ENCODE measurements at regions not wholly inside any gene's neighbourhood (a gene's known extent, or its start where the extent isn't known, plus 50 kb on each side); places are given as distances from the start of the nearest gene placed in this dataset.

GRCh38 chr3:40827942-40828688 is 303.4 kb downstream of the ZNF621 start:
- DNase-seq: no peak

- no peak for DNase-seq
Measured at GRCh38 chr3:40828741-40829415, 304.1 kb downstream of the ZNF621 start.

- no peak for DNase-seq
Measured at GRCh38 chr3:40829876-40830275, 305.1 kb downstream of the ZNF621 start.

- DNase-seq: no peak
Measured at GRCh38 chr3:40837300-40837699, 312.5 kb downstream of the ZNF621 start.

GRCh38 chr3:40841131-40841530 is 316.4 kb downstream of the ZNF621 start:
- no peak for DNase-seq

GRCh38 chr3:40841570-40842109 is 316.9 kb downstream of the ZNF621 start:
- no peak for DNase-seq

GRCh38 chr3:40842714-40843113 is 318.0 kb downstream of the ZNF621 start:
- DNase-seq: no peak

- no peak for DNase-seq
Measured at GRCh38 chr3:40843208-40843624, 318.5 kb downstream of the ZNF621 start.

- no peak for DNase-seq
Measured at GRCh38 chr3:40843851-40844548, 319.2 kb downstream of the ZNF621 start.

- no peak for DNase-seq
Measured at GRCh38 chr3:40844896-40845295, 320.1 kb downstream of the ZNF621 start.

GRCh38 chr3:40845447-40845846 is 320.7 kb downstream of the ZNF621 start:
- no peak for DNase-seq

GRCh38 chr3:40845916-40846315 is 321.2 kb downstream of the ZNF621 start:
- DNase-seq: no peak

GRCh38 chr3:40846451-40846850 is 321.7 kb downstream of the ZNF621 start:
- no peak for DNase-seq

GRCh38 chr3:40847551-40847992 is 322.8 kb downstream of the ZNF621 start:
- DNase-seq: no peak

GRCh38 chr3:40848421-40848820 is 323.7 kb downstream of the ZNF621 start:
- DNase-seq: no peak

- DNase-seq: no peak
Measured at GRCh38 chr3:40850861-40851260, 326.1 kb downstream of the ZNF621 start.

GRCh38 chr3:40851836-40852235 is 327.1 kb downstream of the ZNF621 start:
- DNase-seq: no peak

- DNase-seq: no peak
Measured at GRCh38 chr3:40852712-40853111, 328.0 kb downstream of the ZNF621 start.

- DNase-seq: no peak
Measured at GRCh38 chr3:40853474-40853873, 328.7 kb downstream of the ZNF621 start.

GRCh38 chr3:40855871-40856270 is 331.1 kb downstream of the ZNF621 start:
- DNase-seq: no peak

- no peak for DNase-seq
Measured at GRCh38 chr3:40858364-40859115, 333.8 kb downstream of the ZNF621 start.

- DNase-seq: no peak
Measured at GRCh38 chr3:40862946-40863345, 336.4 kb upstream of the CTNNB1 start.

Measured in DMS79 treated with DMSO at 0.1 percent for 48 hours (cell line).